ENCODE measurements at regions not wholly inside any gene's neighbourhood (a gene's known extent, or its start where the extent isn't known, plus 50 kb on each side); places are given as distances from the start of the nearest gene placed in this dataset.
"Not testable (repeated sequence)": the region's sequence is repeated elsewhere in the genome, so short reads cannot be mapped to it uniquely, and the experiment has no call there.

GRCh38 chr21:10359120-10359519 is 162.3 kb upstream of the TPTE start:
- H3K9ac ChIP-seq (ENCODE audit: low read depth, low read length); CTCF ChIA-PET; BruUV-seq (replicated peaks); H2BK15ac ChIP-seq (ENCODE audit: low read depth, low read length); H2BK120ac ChIP-seq (ENCODE audit: low read depth, low read length); H3K79me1 ChIP-seq (ENCODE audit: low read depth in 1 of 2, low read length in 2 of 2); intact Hi-C loops (cut with micrococcal nuclease); in situ Hi-C loops (cut with MboI; ENCODE audit: low sequenced_read_pairs); H3K4me2 ChIP-seq (ENCODE audit: low read depth, low read length); H3K27me3 ChIP-seq (ENCODE audit: control insufficient read depth, insufficient read depth, low read length); H4K8ac ChIP-seq (ENCODE audit: low read depth in 2 of 2, low read length in 2 of 2); H3K4me3 ChIP-seq (ENCODE audit: insufficient read depth, low read depth, low read length); H2BK5ac ChIP-seq (ENCODE audit: low read depth, low read length, poor library complexity, severe bottlenecking); H3K4ac ChIP-seq (ENCODE audit: low read depth, low read length); H2AK9ac ChIP-seq (replicated peaks; ENCODE audit: low read depth, low read length, poor library complexity); POLR2A ChIA-PET (ENCODE audit: unreplicated experiment); H3K27ac ChIP-seq (ENCODE audit: insufficient read depth, low read length); DNase-seq; dilution Hi-C loops (cut with HindIII; ENCODE audit: low sequenced_read_pairs, unreplicated experiment); H4K5ac ChIP-seq (ENCODE audit: low read depth, low read length); H3K36me3 ChIP-seq (ENCODE audit: control insufficient read depth, insufficient read depth, low read length); H3K23ac ChIP-seq (ENCODE audit: low read depth, low read length); H4K91ac ChIP-seq (ENCODE audit: insufficient read depth, low read depth, low read length); ATAC-seq (ENCODE audit: low read depth); H2AK5ac ChIP-seq (ENCODE audit: low read depth, low read length); H3K18ac ChIP-seq (ENCODE audit: low read depth, low read length); H3K9me1 ChIP-seq (ENCODE audit: insufficient read depth, low read length); H2BK20ac ChIP-seq (ENCODE audit: low read depth, low read length); H2AFZ ChIP-seq (replicated peaks; ENCODE audit: low read length, poor library complexity); H3K14ac ChIP-seq (replicated peaks; ENCODE audit: low read depth, low read length); H3K56ac ChIP-seq (ENCODE audit: extremely low read depth, insufficient read depth, low read length); H4K20me1 ChIP-seq (ENCODE audit: insufficient read depth, low read length); H3K4me1 ChIP-seq (ENCODE audit: control insufficient read depth, insufficient read depth, low read length): not testable (repeated sequence)
- 71% methylated on average over 1 of the region's 2 CpGs; no CpG with 5 or more reads in 1 of the 2 experiments for WGBS, 2 experiments (ENCODE audit: extremely low coverage in 2 of 2, insufficient read length in 1 of 2)
- peaks cover 13% of the 10 kb centered on the region for H3K9me3 ChIP-seq (ENCODE audit: control insufficient read depth, insufficient read depth, low read length)

- H2AK9ac ChIP-seq (replicated peaks; ENCODE audit: low read depth, low read length, poor library complexity); H3K27ac ChIP-seq (ENCODE audit: insufficient read depth, low read length); H3K18ac ChIP-seq (ENCODE audit: low read depth, low read length); H4K8ac ChIP-seq (ENCODE audit: low read depth in 2 of 2, low read length in 2 of 2); H3K23ac ChIP-seq (ENCODE audit: low read depth, low read length); H3K79me1 ChIP-seq (ENCODE audit: low read depth in 1 of 2, low read length in 2 of 2); H3K36me3 ChIP-seq (ENCODE audit: control insufficient read depth, insufficient read depth, low read length); H4K20me1 ChIP-seq (ENCODE audit: insufficient read depth, low read length); H4K5ac ChIP-seq (ENCODE audit: low read depth, low read length); H3K14ac ChIP-seq (replicated peaks; ENCODE audit: low read depth, low read length); H3K9ac ChIP-seq (ENCODE audit: low read depth, low read length); CTCF ChIA-PET; H3K4ac ChIP-seq (ENCODE audit: low read depth, low read length); H2AFZ ChIP-seq (replicated peaks; ENCODE audit: low read length, poor library complexity); H2BK15ac ChIP-seq (ENCODE audit: low read depth, low read length); in situ Hi-C loops (cut with MboI; ENCODE audit: low sequenced_read_pairs); dilution Hi-C loops (cut with HindIII; ENCODE audit: low sequenced_read_pairs, unreplicated experiment); POLR2A ChIA-PET (ENCODE audit: unreplicated experiment); H4K91ac ChIP-seq (ENCODE audit: insufficient read depth, low read depth, low read length); DNase-seq; H3K27me3 ChIP-seq (ENCODE audit: control insufficient read depth, insufficient read depth, low read length); H3K56ac ChIP-seq (ENCODE audit: extremely low read depth, insufficient read depth, low read length); H3K4me1 ChIP-seq (ENCODE audit: control insufficient read depth, insufficient read depth, low read length); H3K4me2 ChIP-seq (ENCODE audit: low read depth, low read length); BruUV-seq (replicated peaks); H2BK120ac ChIP-seq (ENCODE audit: low read depth, low read length); ATAC-seq (ENCODE audit: low read depth); H2AK5ac ChIP-seq (ENCODE audit: low read depth, low read length); H2BK20ac ChIP-seq (ENCODE audit: low read depth, low read length); H3K4me3 ChIP-seq (ENCODE audit: insufficient read depth, low read depth, low read length); intact Hi-C loops (cut with micrococcal nuclease); H3K9me1 ChIP-seq (ENCODE audit: insufficient read depth, low read length); H2BK5ac ChIP-seq (ENCODE audit: low read depth, low read length, poor library complexity, severe bottlenecking): not testable (repeated sequence)
- WGBS, 2 experiments (ENCODE audit: extremely low coverage in 2 of 2, insufficient read length in 1 of 2), result no CpG with 5 or more reads among the region's 4 CpGs
- H3K9me3 ChIP-seq (ENCODE audit: control insufficient read depth, insufficient read depth, low read length), result peaks cover 12% of the 10 kb centered on the region
These were observed 161.5 kb upstream of the TPTE start for GRCh38 chr21:10359911-10360310.

Data from IMR-90 (cell line).